ENCODE measurements at regions not wholly inside any gene's neighbourhood (a gene's known extent, or its start where the extent isn't known, plus 50 kb on each side); places are given as distances from the start of the nearest gene placed in this dataset.
"Not testable (repeated sequence)": the region's sequence is repeated elsewhere in the genome, so short reads cannot be mapped to it uniquely, and the experiment has no call there.

GRCh38 chr2:2647141-2647541 lies 316.1 kb upstream of the MYT1L start:
- H3K36me3 Mint-ChIP-seq, result no peaks in the 10 kb centered on the region
- peak overlapping the region in 1 of 5 donors; percentile 17 for H3K4me3 Mint-ChIP-seq
- H3K27me3 Mint-ChIP-seq (ENCODE audit: low read depth in 3 of 3), result peaks cover 0 to 6% (median 2%) of the 10 kb centered on the region in 3 donors
- H3K4me1 Mint-ChIP-seq, result peaks cover 2 to 10% of the 10 kb centered on the region in 2 donors
- H3K9me3 Mint-ChIP-seq, result no peaks in the 10 kb centered on the region
- no peak overlapping the region for H3K27ac Mint-ChIP-seq
- no peak for DNase-seq

GRCh38 chr2:2646433-2647051 lies 315.5 kb upstream of the MYT1L start:
- Mint-ChIP-seq H3K9me3 (no peaks in the 10 kb centered on the region), H3K4me3 (peak overlapping the region in 1 of 5 donors; percentile 17), H3K27me3 (ENCODE audit: low read depth in 3 of 3) (peaks cover 0 to 6% (median 2%) of the 10 kb centered on the region in 3 donors), H3K36me3 (no peaks in the 10 kb centered on the region), H3K4me1 (peaks cover 2 to 10% of the 10 kb centered on the region in 2 donors), H3K27ac (no peak overlapping the region)
- DNase-seq, result peak in 2 of 3 donors; percentile 5

DNA sequence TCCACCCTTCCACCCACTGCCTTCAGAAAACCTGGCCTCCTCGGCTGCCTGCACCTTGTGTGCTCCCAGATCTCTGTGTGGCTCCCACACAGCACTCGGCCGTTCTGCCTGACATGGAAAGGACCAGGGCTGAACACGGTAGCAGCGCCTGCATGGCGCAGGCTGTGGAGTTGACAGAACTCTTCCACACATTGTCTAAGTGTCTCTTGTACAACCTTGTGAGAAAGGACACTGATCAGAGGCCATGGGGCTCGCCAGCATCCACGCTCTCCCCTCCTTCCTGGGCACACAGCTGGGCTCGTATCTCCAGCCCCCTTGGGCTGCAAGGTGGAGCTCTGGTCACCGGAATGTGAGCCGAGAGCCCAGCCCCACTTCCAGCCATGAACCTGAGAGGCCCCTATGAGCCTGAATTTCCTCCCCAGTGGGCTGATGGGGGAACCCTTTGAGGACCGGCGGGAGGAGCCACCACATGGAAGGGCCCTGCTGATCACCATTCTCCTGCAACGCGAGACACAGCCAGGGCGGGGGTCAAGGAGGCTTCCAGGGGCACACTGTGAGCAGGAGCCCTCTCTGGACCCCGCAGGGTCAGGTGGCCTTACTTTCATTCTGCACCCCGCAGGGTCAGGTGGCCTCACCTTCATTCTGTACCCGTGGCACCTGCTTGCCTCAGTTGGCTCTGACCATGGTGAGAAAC lies 314.2 kb upstream of the MYT1L start:
- Mint-ChIP-seq H3K4me1 (peaks cover 2 to 10% of the 10 kb centered on the region in 2 donors), H3K27ac (no peak overlapping the region), H3K4me3 (no peak overlapping the region), H3K36me3 (no peaks in the 10 kb centered on the region), H3K27me3 (ENCODE audit: low read depth in 3 of 3) (peaks cover 0 to 6% (median 4%) of the 10 kb centered on the region in 3 donors), H3K9me3 (no peaks in the 10 kb centered on the region)
- DNase-seq, result no peak

DNA sequence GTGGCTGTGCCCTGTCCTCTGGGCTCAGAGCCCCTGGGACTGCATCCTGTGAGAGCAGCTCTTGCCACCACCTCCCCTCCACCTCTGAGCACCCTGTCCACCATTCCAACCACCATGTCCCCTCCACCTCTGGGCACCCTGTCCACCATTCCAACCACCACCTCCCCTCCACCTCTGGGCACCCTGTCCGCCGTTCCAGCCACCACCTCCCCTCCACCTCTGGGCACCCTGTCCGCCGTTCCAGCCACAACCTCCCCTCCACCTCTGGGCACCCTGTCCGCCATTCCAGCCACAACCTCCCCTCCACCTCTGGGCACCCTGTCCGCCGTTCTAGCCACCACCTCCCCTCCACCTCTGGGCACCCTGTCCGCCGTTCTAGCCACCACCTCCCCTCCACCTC lies 313.7 kb upstream of the MYT1L start:
- H3K27ac Mint-ChIP-seq; H3K36me3 Mint-ChIP-seq; H3K4me3 Mint-ChIP-seq; DNase-seq; H3K9me3 Mint-ChIP-seq; H3K27me3 Mint-ChIP-seq (ENCODE audit: low read depth in 3 of 3): not testable (repeated sequence)
- peaks cover 2 to 10% of the 10 kb centered on the region in 2 donors for H3K4me1 Mint-ChIP-seq

DNA sequence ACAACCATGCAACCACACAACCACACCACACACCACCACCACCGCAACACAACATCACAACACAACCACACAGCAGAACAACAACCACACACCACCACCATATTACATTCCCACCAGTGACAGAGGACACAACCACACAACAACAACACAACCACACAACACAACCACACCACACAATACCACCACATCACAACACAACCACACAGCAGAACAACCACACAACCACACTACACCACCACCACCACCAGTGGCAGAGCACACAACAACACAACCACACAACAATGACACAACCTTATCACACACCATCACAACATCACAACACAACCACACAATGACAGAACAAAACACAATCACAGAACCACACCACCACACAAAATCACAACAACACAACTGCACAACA lies 313.0 kb upstream of the MYT1L start:
- Mint-ChIP-seq H3K4me1 (peaks cover 2 to 10% of the 10 kb centered on the region in 2 donors), H3K4me3 (no peak overlapping the region), H3K27ac (no peak overlapping the region), H3K27me3 (ENCODE audit: low read depth in 3 of 3) (peaks cover 2 to 6% (median 2%) of the 10 kb centered on the region in 3 donors), H3K36me3 (no peaks in the 10 kb centered on the region), H3K9me3 (no peaks in the 10 kb centered on the region)
- DNase-seq, result no peak

GRCh38 chr2:2642906-2643890 lies 312.1 kb upstream of the MYT1L start:
- H3K4me1 Mint-ChIP-seq, result peaks cover 2 to 10% of the 10 kb centered on the region in 2 donors
- DNase-seq, result no peak
- no peak overlapping the region for H3K4me3 Mint-ChIP-seq
- peaks cover 2 to 4% (median 2%) of the 10 kb centered on the region in 3 donors for H3K27me3 Mint-ChIP-seq (ENCODE audit: low read depth in 3 of 3)
- H3K27ac Mint-ChIP-seq, result no peak overlapping the region
- H3K9me3 Mint-ChIP-seq, result no peaks in the 10 kb centered on the region
- no peaks in the 10 kb centered on the region for H3K36me3 Mint-ChIP-seq

DNA sequence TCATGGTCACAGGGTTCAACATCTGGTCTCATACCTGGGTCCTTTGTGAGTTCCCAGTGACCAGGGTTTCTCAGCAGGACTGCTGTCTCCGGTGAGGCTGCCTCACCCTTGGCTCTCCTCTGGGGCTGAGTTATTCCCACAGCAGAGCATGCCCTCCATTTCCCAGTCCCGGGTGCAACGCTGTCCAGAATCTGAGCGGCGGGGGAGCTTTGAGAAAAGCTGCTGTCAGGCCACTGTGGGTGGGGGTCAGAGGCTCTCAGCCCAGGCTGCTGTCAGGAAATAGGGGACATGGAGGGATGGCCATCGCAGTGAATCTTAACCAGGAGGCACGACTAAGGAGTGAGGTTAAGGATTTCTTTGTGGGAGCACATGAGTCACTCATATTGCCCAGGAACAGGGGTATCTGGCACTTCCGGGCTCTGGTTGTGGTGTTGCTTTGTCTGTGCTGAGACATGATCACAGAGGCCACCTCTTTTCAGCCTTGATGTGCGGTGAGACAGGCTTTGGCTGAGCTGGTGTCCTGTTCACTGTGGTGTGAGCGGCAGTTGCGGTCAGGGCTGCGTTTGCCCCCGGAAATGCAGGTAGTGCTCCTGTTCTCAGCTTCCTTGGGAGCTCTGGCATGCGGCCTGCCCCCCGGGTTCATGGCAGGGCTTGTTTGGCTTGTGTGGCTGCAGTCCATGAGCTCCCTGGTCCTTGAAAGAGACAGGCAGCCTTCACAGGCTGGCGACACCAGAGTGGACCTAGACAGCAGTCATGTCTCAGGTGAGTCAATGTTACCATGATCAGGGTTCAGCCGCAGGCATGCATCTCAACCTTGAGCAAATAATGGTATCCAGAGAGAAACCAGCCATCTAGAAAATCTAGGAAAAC lies 310.7 kb upstream of the MYT1L start:
- Mint-ChIP-seq H3K27me3 (ENCODE audit: low read depth in 3 of 3) (peaks cover 2% of the 10 kb centered on the region in 3 donors), H3K4me3 (no peak overlapping the region), H3K27ac (no peak overlapping the region), H3K36me3 (no peaks in the 10 kb centered on the region), H3K4me1 (peaks cover 2 to 4% of the 10 kb centered on the region in 2 donors), H3K9me3 (no peaks in the 10 kb centered on the region)
- DNase-seq, result no peak

- H3K9me3 Mint-ChIP-seq, result no peaks in the 10 kb centered on the region
- no peak for DNase-seq
- no peaks in the 10 kb centered on the region for H3K36me3 Mint-ChIP-seq
- no peak overlapping the region for H3K4me3 Mint-ChIP-seq
- peaks cover 2% of the 10 kb centered on the region in 3 donors for H3K27me3 Mint-ChIP-seq (ENCODE audit: low read depth in 3 of 3)
- H3K27ac Mint-ChIP-seq, result no peak overlapping the region
- peaks cover 0 to 2% of the 10 kb centered on the region in 2 donors for H3K4me1 Mint-ChIP-seq
These were observed 309.7 kb upstream of the MYT1L start for GRCh38 chr2:2640818-2641217.

- H3K36me3 Mint-ChIP-seq, result no peaks in the 10 kb centered on the region
- H3K9me3 Mint-ChIP-seq, result no peaks in the 10 kb centered on the region
- H3K27ac Mint-ChIP-seq, result no peak overlapping the region
- no peak for DNase-seq
- peaks cover 0 to 2% of the 10 kb centered on the region in 2 donors for H3K4me1 Mint-ChIP-seq
- H3K4me3 Mint-ChIP-seq, result no peak overlapping the region
- peaks cover 2% of the 10 kb centered on the region in 3 donors for H3K27me3 Mint-ChIP-seq (ENCODE audit: low read depth in 3 of 3)
These were observed 309.3 kb upstream of the MYT1L start for GRCh38 chr2:2640371-2640770.

GRCh38 chr2:2639251-2640139 lies 308.4 kb upstream of the MYT1L start:
- no peak for DNase-seq
- H3K27ac Mint-ChIP-seq, result no peak overlapping the region
- peaks cover 2 to 4% (median 2%) of the 10 kb centered on the region in 3 donors for H3K27me3 Mint-ChIP-seq (ENCODE audit: low read depth in 3 of 3)
- H3K4me3 Mint-ChIP-seq, result no peak overlapping the region
- peaks cover 0 to 2% of the 10 kb centered on the region in 2 donors for H3K4me1 Mint-ChIP-seq
- no peaks in the 10 kb centered on the region for H3K36me3 Mint-ChIP-seq
- H3K9me3 Mint-ChIP-seq, result no peaks in the 10 kb centered on the region

- no peak overlapping the region for H3K4me3 Mint-ChIP-seq
These were observed 307.6 kb upstream of the MYT1L start for GRCh38 chr2:2638547-2639220.

GRCh38 chr2:2636813-2637212 lies 305.7 kb upstream of the MYT1L start:
- no peak for DNase-seq
- no peak overlapping the region for H3K4me3 Mint-ChIP-seq
- H3K27ac Mint-ChIP-seq, result no peak overlapping the region
- no peaks in the 10 kb centered on the region for H3K36me3 Mint-ChIP-seq
- no peaks in the 10 kb centered on the region for H3K4me1 Mint-ChIP-seq
- H3K9me3 Mint-ChIP-seq, result peaks cover 0 to 4% (median 0%) of the 10 kb centered on the region in 6 donors
- peaks cover 0 to 4% (median 4%) of the 10 kb centered on the region in 3 donors for H3K27me3 Mint-ChIP-seq (ENCODE audit: low read depth in 3 of 3)

More at GRCh38 chr2:2638547-2639220, 307.6 kb upstream of the MYT1L start:
- peaks cover 2 to 4% (median 2%) of the 10 kb centered on the region in 3 donors for H3K27me3 Mint-ChIP-seq (ENCODE audit: low read depth in 3 of 3)
- no peaks in the 10 kb centered on the region for H3K4me1 Mint-ChIP-seq
- H3K9me3 Mint-ChIP-seq, result peaks cover 0 to 4% (median 0%) of the 10 kb centered on the region in 6 donors
- H3K36me3 Mint-ChIP-seq, result no peaks in the 10 kb centered on the region
- no peak for DNase-seq
- H3K27ac Mint-ChIP-seq, result no peak overlapping the region
